ENCODE measurements at regions not wholly inside any gene's neighbourhood (a gene's known extent, or its start where the extent isn't known, plus 50 kb on each side); places are given as distances from the start of the nearest gene placed in this dataset.

DNA sequence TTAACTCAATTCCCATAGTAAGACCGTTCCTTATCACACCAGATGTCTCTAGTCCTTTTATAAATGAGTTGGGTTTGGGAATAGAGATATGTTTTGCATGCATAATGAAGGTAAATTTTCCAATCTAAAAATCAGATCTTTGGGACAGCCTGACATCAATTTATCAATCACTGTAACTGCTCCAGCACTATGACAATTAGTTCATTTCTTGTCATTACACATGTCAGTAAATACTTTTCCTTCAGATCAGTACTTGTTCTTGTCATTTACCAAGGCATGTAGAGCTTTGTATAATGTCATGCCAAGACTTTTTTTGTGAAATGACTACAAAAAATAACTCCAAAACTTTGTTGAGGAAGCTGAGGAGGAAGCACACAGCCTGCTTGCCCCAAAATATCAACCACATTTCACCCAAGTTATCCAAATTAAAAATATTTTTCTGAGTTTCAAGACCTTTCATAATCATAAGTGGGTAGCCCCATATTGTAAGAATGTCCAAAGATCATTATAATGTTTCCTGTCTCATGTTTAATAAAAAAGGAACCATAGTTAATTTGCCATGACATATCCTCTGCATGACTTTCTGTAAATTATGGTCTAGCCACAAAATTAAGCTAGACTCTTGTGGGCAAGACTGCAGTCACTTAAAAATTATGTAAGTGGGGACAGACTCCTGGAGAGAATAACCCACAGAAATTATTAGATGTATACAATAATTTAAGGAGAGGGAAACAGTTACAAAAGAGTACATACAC lies 586.8 kb downstream of the TBC1D4 start:
- no peaks in the 10 kb centered on the region for H3K4me1 ChIP-seq
- H3K36me3 ChIP-seq, result no peaks in the 10 kb centered on the region
- in situ Hi-C loops (cut with MboI; ENCODE audit: low sequenced_read_pairs in 4 of 4), result no loop called here
- H3K9me3 ChIP-seq, result no peaks in the 10 kb centered on the region
- ATAC-seq (no peak), DNase-seq (no peak)
- no peak overlapping the region for H3K27ac ChIP-seq
- TF ChIP-seq CTCF (IDR thresholded peaks at IDR 0.05 in 4 of 5, conservative IDR thresholded peaks at IDR 0.05 in 1 of 5), result no peak
- no peak for TF ChIP-seq POLR2A (IDR thresholded peaks at IDR 0.05)
- no peaks in the 10 kb centered on the region for H3K27me3 ChIP-seq
- intact Hi-C loops (cut with DNase I; ENCODE audit: low total_unique reads), result no loop called here
- H3K4me3 ChIP-seq, result no peak overlapping the region

DNA sequence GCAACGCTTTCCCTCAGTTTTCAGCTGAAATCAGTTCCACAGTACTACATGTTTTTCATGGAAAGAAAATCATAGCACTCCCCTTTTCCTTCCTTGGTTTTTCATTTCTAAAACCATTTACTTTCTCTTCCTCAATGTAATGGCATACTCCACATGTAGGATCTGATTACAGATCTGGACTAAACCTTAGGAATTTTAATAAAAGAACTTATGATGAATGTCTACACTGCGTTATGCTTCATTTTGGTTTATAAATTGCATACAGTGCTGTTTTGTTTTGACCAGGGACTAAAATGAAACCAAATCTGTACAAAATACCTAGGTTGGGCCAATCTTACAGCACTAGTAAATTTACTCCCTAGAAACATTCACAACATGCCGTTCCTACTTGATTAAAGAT lies 589.9 kb downstream of the TBC1D4 start:
- no peaks in the 10 kb centered on the region for H3K27me3 ChIP-seq
- DNase-seq (no peak), ATAC-seq (no peak)
- H3K4me3 ChIP-seq, result no peak overlapping the region
- no peaks in the 10 kb centered on the region for H3K9me3 ChIP-seq
- TF ChIP-seq CTCF (IDR thresholded peaks at IDR 0.05 in 4 of 5, conservative IDR thresholded peaks at IDR 0.05 in 1 of 5) (no peak), POLR2A (IDR thresholded peaks at IDR 0.05) (no peak)
- H3K27ac ChIP-seq, result no peak overlapping the region
- no peaks in the 10 kb centered on the region for H3K36me3 ChIP-seq
- in situ Hi-C loops (cut with MboI; ENCODE audit: low sequenced_read_pairs in 4 of 4), result no loop called here
- intact Hi-C loops (cut with DNase I; ENCODE audit: low total_unique reads), result no loop called here
- H3K4me1 ChIP-seq, result no peaks in the 10 kb centered on the region

- no peak overlapping the region for H3K4me3 ChIP-seq
- no peaks in the 10 kb centered on the region for H3K36me3 ChIP-seq
- no peaks in the 10 kb centered on the region for H3K9me3 ChIP-seq
- DNase-seq, result no peak
- intact Hi-C loops (cut with DNase I; ENCODE audit: low total_unique reads) (no loop called here), in situ Hi-C loops (cut with MboI; ENCODE audit: low sequenced_read_pairs in 4 of 4) (no loop called here)
- H3K4me1 ChIP-seq, result no peaks in the 10 kb centered on the region
- no peak for ATAC-seq
- H3K27ac ChIP-seq, result no peak overlapping the region
- H3K27me3 ChIP-seq, result no peaks in the 10 kb centered on the region
- TF ChIP-seq CTCF (IDR thresholded peaks at IDR 0.05 in 4 of 5, conservative IDR thresholded peaks at IDR 0.05 in 1 of 5) (no peak), POLR2A (IDR thresholded peaks at IDR 0.05) (no peak)
These were observed 590.4 kb downstream of the TBC1D4 start for GRCh38 chr13:74891610-74892009.

DNA sequence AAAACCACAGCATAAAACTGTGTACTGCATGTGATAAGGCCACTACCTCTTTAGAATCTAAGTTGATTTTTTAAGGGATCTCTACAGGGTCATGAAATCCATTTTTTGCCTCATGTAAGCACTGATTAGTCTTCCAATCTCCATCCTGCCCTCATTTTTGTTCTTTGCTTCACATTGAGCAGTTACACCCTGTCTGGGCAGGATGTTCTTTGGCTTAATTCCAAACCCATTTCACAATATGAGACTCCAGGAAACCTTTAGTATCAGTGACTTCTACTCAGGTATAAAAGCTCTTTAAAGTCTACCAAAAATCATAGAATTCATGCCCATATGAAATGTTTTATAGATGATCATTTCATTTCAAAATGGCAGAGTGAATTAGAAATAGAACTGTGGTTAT lies 592.6 kb downstream of the TBC1D4 start:
- intact Hi-C loops (cut with DNase I; ENCODE audit: low total_unique reads), result no loop called here
- TF ChIP-seq POLR2A (IDR thresholded peaks at IDR 0.05), result no peak
- no peak for TF ChIP-seq CTCF (IDR thresholded peaks at IDR 0.05 in 4 of 5, conservative IDR thresholded peaks at IDR 0.05 in 1 of 5)
- ATAC-seq (no peak), DNase-seq (no peak)
- Histone ChIP-seq H3K4me3 (no peak overlapping the region), H3K4me1 (no peaks in the 10 kb centered on the region), H3K9me3 (no peaks in the 10 kb centered on the region), H3K36me3 (no peaks in the 10 kb centered on the region), H3K27ac (no peak overlapping the region), H3K27me3 (no peaks in the 10 kb centered on the region)
- in situ Hi-C loops (cut with MboI; ENCODE audit: low sequenced_read_pairs in 4 of 4), result no loop called here

- TF ChIP-seq POLR2A (IDR thresholded peaks at IDR 0.05) (no peak), CTCF (IDR thresholded peaks at IDR 0.05 in 4 of 5, conservative IDR thresholded peaks at IDR 0.05 in 1 of 5) (no peak)
- intact Hi-C loops (cut with DNase I; ENCODE audit: low total_unique reads) (no loop called here), in situ Hi-C loops (cut with MboI; ENCODE audit: low sequenced_read_pairs in 4 of 4) (no loop called here)
- ATAC-seq, result no peak
- Histone ChIP-seq H3K27me3 (no peaks in the 10 kb centered on the region), H3K36me3 (no peaks in the 10 kb centered on the region), H3K4me1 (no peaks in the 10 kb centered on the region), H3K27ac (no peak overlapping the region), H3K4me3 (no peak overlapping the region), H3K9me3 (no peaks in the 10 kb centered on the region)
- no peak for DNase-seq
These were observed 595.5 kb downstream of the TBC1D4 start for GRCh38 chr13:74886502-74886901.

Data from gastrocnemius medialis (tissue), 4 donors.